DND-41 (cell line): ENCODE measurements at regions not wholly inside any gene's neighbourhood (a gene's known extent, or its start where the extent isn't known, plus 50 kb on each side); places are given as distances from the start of the nearest gene placed in this dataset.

Source experiments
- CTCF ChIP-seq: IDR thresholded peaks from 2 replicates; pipeline ENCODE4 v1.5.1; 2012; ENCODE audit warnings: borderline replicate concordance, low read length, moderate library complexity, mild to moderate bottlenecking; ENCODE audit not compliant: poor library complexity, severe bottlenecking; ENCODE audit errors: extremely low read depth
- EZH2 ChIP-seq: IDR thresholded peaks from 3 replicates; pipeline ENCODE4 v1.6.1; 2012; ENCODE audit warnings: borderline replicate concordance, low read depth, mild to moderate bottlenecking, moderate library complexity, low read length, inconsistent platforms; ENCODE audit not compliant: severe bottlenecking

DNA sequence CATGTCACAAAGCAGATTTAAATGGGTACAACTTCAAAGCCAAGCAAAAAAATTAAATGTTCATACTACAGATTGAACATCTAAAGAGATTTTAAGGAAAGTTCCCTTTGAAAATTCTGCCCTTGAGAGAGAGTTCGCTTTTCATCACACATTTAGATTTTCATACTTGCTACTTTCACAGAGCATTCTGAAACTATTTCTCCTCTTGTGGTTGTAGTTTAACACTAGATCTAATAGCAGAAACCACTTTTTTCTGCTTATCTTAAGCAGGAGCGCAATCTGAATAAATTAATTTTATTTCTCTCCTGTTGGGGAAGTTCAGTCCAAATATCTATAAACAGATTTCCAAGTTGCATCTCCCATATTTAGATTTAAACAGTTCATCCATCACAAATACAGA, 173.3 kb upstream of the RASA1 start:
- no peak for TF ChIP-seq CTCF
- TF ChIP-seq EZH2 = no peak
